Right lobe of liver (tissue), 6 donors: ENCODE measurements at regions not wholly inside any gene's neighbourhood (a gene's known extent, or its start where the extent isn't known, plus 50 kb on each side); places are given as distances from the start of the nearest gene placed in this dataset.

Source experiments
- ATAC-seq, 4 donors: fragments of 200-7000 bp; cut with Tn5 transposase; one replicate each; pipeline ENCODE4 v1.9.1; 2020; ENCODE audit warnings: mild to moderate bottlenecking in 4 of 4, moderate library complexity in 4 of 4
- DNase-seq, 3 donors: peaks; one replicate each; pipeline ENCODE4 v3.0.0-alpha.2; 2020
- H3K27ac ChIP-seq, 3 donors: fragments of 200-600 bp; one replicate each; pipeline ENCODE4 v1.8.0; 2022
- H3K27me3 ChIP-seq, 2 donors: fragments of 200-600 bp; one replicate each; pipeline ENCODE4 v1.8.0; 2022
- H3K36me3 ChIP-seq, 4 donors: fragments of 200-600 bp; sonication (generic) in 1 of 4; one replicate each; pipeline versions ENCODE4 v1.5.1 to v1.8.0; 2017 to 2022; ENCODE audit warnings: control low read depth in 1 of 4
- H3K4me1 ChIP-seq, 4 donors: fragments of 200-600 bp; sonication (generic) in 1 of 4; one replicate each; pipeline versions ENCODE4 v1.5.1 to v1.8.0; 2017 to 2022; ENCODE audit warnings: control low read depth in 1 of 4
- H3K4me3 ChIP-seq, 3 donors: fragments of 200-600 bp; one replicate each; pipeline ENCODE4 v1.8.0; 2022
- H3K9me3 ChIP-seq, 4 donors: fragments of 200-600 bp; sonication (generic) in 1 of 4; one replicate each; pipeline versions ENCODE4 v1.5.1 to v1.8.0; 2017 to 2022; ENCODE audit warnings: control low read depth in 1 of 4
- POLR2A ChIP-seq: fragments of 450-650 bp; IDR thresholded peaks from one replicate; pipeline ENCODE4 v1.6.1; 2017; ENCODE audit warnings: antibody characterized with exemption, mild to moderate bottlenecking
- WGBS: methylation state at CpG from one replicate; pipeline ENCODE4 v1.1.6; 2018; ENCODE audit warnings: low coverage, low lambda C conversion rate; ENCODE audit not compliant: insufficient coverage; ENCODE audit errors: missing lambda C conversion rate; 5-methylcytosine and 5-hydroxymethylcytosine counted together
- intact Hi-C, 2 donors: fragments of 100-400 bp; cut with DNase I; formaldehyde crosslinking; loops; one replicate each; pipeline versions ENCODE4 v1.11.2 to v1.14.1; 2022
- small RNA-seq, 2 experiments: library from RNA; depleted of rRNA; stranded (forward); fragments of <200 nt; gene quantifications; one replicate each; pipeline ENCODE3, GENCODE V24; 2016
- TF ChIP-seq, protein P1 (sequence below), 4 donors: fragments of 200-600 bp in 3 of 4; fragments of 450-650 bp in 1 of 4; IDR thresholded peaks; one replicate each; pipeline versions ENCODE4 v1.5.1 to v1.8.0; 2016 to 2022; ENCODE audit warnings: antibody characterized with exemption in 4 of 4, mild to moderate bottlenecking in 2 of 4
- donor health status: DM: no; HTN: yes; CAD: no.
- donor health status: DM: no; HTN: no; CAD: no.
- donor health status: DM: no; HTN: no; CAD: no.
- donor health status: DM: no; HTN: yes; CAD: no.
- donor health status: DM: no; HTN: yes; CAD: no.

DNA sequence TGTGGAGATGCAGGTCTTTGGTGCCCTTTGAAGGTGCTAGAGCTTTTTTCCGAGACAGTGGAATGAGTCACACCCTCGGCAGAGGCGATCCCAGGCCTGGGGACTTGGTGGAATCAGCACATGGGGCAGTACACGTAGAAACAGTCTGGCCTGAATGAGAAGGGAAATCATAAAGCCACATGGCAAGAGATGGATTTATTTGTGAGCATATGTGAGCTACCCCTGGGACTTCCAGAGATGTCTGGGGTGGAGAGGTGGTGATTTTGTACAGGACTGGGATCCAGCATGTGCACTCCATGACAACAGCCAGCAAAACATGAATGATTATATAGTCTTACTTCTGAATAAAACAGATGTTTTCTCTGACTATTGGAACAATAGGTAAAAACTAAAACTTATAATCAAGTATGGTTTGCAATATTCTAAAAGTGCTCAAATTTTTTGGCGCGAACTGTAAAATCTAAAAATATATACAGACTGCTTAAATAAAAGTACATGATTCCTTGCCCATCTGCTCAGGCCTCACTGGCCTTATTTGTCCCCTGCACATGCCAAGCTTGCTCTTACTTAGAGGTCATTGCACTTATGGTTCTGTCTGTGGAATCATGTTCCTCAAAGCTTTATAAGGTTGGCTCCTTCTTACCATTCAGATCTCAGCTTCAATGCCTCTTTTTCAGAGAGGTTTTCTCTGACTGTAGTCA is 54.7 kb upstream of the SMARCA2 start:
- Histone ChIP-seq H3K9me3 (no peaks in the 10 kb centered on the region), H3K36me3 (no peaks in the 10 kb centered on the region), H3K4me1 (no peaks in the 10 kb centered on the region), H3K4me3 (no peak overlapping the region), H3K27me3 (no peaks in the 10 kb centered on the region), H3K27ac (no peak overlapping the region)
- no peak for TF ChIP-seq POLR2A
- TF ChIP-seq, protein P1, sequence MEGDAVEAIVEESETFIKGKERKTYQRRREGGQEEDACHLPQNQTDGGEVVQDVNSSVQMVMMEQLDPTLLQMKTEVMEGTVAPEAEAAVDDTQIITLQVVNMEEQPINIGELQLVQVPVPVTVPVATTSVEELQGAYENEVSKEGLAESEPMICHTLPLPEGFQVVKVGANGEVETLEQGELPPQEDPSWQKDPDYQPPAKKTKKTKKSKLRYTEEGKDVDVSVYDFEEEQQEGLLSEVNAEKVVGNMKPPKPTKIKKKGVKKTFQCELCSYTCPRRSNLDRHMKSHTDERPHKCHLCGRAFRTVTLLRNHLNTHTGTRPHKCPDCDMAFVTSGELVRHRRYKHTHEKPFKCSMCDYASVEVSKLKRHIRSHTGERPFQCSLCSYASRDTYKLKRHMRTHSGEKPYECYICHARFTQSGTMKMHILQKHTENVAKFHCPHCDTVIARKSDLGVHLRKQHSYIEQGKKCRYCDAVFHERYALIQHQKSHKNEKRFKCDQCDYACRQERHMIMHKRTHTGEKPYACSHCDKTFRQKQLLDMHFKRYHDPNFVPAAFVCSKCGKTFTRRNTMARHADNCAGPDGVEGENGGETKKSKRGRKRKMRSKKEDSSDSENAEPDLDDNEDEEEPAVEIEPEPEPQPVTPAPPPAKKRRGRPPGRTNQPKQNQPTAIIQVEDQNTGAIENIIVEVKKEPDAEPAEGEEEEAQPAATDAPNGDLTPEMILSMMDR (IDR thresholded peaks at IDR 0.05): no peak
- 64% methylated on average over 5 of the region's 6 CpGs for WGBS
- DNase-seq: no peak
- ATAC-seq: no peak
- intact Hi-C loops: no loop called here

DNA sequence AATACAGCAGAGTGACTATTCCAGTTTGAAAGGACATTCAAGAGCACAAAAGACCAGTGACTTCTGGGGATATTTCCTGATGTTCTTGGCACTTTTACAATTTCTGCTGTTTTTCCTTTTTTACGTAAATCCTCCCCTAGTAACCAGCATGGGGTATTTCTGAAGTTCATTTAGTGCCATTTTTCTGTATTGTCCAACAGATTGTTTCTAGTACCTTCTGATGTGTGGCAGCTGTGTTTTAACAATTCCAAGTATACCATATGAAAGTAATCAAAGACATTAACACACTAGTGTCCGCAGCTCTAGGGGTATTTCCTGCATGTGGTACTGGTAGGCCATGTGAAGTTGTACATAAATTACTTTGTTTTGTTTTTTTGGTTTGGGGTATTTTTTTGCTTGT is 53.0 kb upstream of the SMARCA2 start:
- intact Hi-C loops: no loop called here
- WGBS: 67% methylated on average over 2 of the region's 2 CpGs
- H3K4me3 ChIP-seq: no peak overlapping the region

DNA sequence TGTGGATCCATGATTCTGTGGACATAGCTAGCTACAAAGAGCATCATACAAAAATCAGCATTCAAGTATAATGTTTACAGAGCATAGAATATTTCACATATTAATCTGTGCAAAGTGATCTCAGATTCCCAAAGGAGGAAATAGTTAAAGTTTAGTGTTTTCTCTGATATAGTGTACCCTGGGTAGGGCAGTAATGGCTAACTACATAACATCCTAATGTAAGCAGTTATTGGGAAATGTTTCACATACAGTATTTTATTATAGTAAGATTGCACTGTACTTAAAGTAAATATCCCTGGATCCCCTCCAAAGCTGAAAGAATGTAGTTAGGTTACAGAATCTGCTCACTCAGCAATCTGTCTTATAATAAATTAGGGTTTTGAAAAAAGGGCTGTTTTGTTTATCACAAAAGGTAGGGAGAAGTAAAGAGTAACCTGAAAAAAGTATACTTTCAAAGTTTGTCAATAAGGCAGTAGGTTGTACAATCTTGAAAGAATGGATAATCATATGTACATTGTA is 52.5 kb upstream of the SMARCA2 start:
- TF ChIP-seq, protein P1 (IDR thresholded peaks at IDR 0.05): no peak
- Histone ChIP-seq H3K36me3 (no peaks in the 10 kb centered on the region), H3K27ac (no peak overlapping the region), H3K4me3 (no peak overlapping the region), H3K27me3 (no peaks in the 10 kb centered on the region), H3K4me1 (no peaks in the 10 kb centered on the region), H3K9me3 (no peaks in the 10 kb centered on the region)
- ATAC-seq (no peak), DNase-seq (no peak)
- intact Hi-C loops: no loop called here

More for the DNA sequence above, 53.0 kb upstream of the SMARCA2 start:
- Histone ChIP-seq H3K27ac (no peak overlapping the region), H3K27me3 (no peaks in the 10 kb centered on the region), H3K9me3 (no peaks in the 10 kb centered on the region), H3K4me1 (no peaks in the 10 kb centered on the region), H3K36me3 (no peaks in the 10 kb centered on the region)
- no peak for DNase-seq
- TF ChIP-seq POLR2A: no peak
- TF ChIP-seq, protein P1 (IDR thresholded peaks at IDR 0.05): no peak
- ATAC-seq: no peak

DNA sequence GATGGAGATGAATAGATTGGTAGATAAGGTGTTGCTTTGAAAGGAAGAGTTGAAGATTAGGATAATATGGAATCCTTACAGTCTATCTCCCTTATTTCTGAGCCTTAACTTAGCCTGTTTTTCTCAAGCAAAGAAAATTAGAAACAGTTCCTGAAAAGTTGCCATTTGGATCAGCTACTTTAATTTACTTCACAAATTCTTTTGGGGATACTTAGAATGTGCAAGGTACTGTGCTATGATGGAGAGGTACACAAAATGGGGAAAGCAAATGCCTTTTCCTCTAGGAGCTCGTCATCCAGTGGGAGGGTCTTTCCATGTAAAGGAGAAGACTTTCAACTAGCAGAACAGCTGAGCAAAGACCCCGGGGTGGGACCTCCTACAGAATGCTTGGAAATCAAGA is 51.1 kb upstream of the SMARCA2 start:
- TF ChIP-seq, protein P1 (IDR thresholded peaks at IDR 0.05): no peak
- TF ChIP-seq POLR2A: no peak
- ATAC-seq: no peak
- 43% methylated on average over 2 of the region's 2 CpGs for WGBS
- DNase-seq: no peak
- Histone ChIP-seq H3K27me3 (no peaks in the 10 kb centered on the region), H3K9me3 (no peaks in the 10 kb centered on the region), H3K36me3 (no peaks in the 10 kb centered on the region), H3K27ac (no peak overlapping the region), H3K4me1 (no peaks in the 10 kb centered on the region), H3K4me3 (no peak overlapping the region)
- intact Hi-C loops: no loop called here

Small RNA genes in the stretch of these regions (small RNA-seq; reads per million reads assigned to genes)
- 0 reads per million in 2 experiments for gene RNA5SP279
